ENCODE measurements at regions not wholly inside any gene's neighbourhood (a gene's known extent, or its start where the extent isn't known, plus 50 kb on each side); places are given as distances from the start of the nearest gene placed in this dataset.

DNA sequence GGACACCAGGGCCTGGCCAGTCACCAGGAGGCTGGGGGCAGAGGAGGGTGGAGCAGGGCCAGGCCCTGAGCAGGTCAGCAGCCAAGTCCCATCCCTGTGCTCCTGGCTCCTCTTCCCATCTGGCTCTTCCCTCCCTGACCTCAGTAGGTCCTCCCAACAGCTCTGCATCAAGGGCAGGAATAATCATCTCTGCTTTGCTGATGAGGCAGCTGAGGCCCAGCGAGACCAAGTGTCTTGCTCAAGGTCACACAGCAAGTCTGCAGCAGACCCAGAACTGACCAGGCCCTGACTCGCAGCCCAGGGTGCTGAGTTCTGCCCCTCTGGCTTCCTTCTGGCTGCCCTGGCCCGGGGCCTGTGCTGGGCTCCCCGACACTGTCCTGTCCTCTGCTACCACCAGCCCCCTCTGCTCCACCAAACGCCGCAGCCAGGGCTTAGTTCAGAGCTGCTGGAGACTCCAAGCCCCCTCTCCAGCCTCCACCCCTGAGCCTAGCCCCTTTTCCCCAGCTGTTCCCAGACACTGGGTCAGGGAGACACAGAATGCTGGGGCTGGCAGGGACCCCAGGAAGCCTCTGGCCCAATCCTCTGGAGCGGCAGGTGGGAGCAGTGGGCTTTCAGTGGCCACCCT is 224.9 kb downstream of the PTPRU start (continued):
- no peak for TF ChIP-seq RAD21 (IDR thresholded peaks at IDR 0.05; ENCODE audit: low read depth)
- no peak for TF ChIP-seq ZFX (IDR thresholded peaks at IDR 0.05)
- TF ChIP-seq EGR1 (IDR thresholded peaks at IDR 0.05; ENCODE audit: low read depth) = no peak
- TF ChIP-seq EZH2phosphoT487 (IDR thresholded peaks at IDR 0.05; ENCODE audit: borderline replicate concordance) = no peak
- TF ChIP-seq POLR2AphosphoS5 (IDR thresholded peaks at IDR 0.05; ENCODE audit: low read depth, low read length) = no peak
- TF ChIP-seq SIN3A (IDR thresholded peaks at IDR 0.05; ENCODE audit: low read depth) = no peak
- TF ChIP-seq, protein P1, sequence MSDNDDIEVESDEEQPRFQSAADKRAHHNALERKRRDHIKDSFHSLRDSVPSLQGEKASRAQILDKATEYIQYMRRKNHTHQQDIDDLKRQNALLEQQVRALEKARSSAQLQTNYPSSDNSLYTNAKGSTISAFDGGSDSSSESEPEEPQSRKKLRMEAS (IDR thresholded peaks at IDR 0.05) = no peak

DNA sequence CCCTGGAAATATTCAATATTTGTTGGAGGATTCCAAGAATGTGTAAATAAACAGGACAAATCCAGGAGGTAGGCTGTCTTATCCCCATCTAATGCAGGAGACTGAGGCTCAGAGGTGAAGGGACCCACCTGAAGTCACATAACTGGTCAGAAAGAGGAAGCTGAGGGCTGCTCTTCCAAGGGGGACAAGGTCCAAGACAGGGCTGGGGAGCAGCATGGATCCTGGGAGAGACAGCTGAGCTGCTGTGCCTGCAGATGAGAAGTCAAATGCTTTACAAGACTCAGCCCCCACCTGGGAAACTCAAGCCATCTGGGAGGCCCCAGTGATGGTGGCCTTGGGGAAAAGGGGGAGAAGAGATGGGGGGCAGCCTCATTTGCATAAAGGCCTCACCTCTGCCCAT is 224.4 kb downstream of the PTPRU start:
- peaks cover 0 to 6% of the 10 kb centered on the region in 2 experiments; a peak in 1 of 4 replicates for H3K9me3 ChIP-seq (ENCODE audit: control insufficient read depth in 1 of 2, insufficient read depth in 1 of 2, low read depth in 1 of 2, low read length in 2 of 2)
- ChIA-PET RAD21 (ENCODE audit: low non-redundant PET in 1 of 2, low total read pairs in 2 of 2, uncharacterized antibody in 2 of 2, unreplicated experiment in 2 of 2) (no interaction called here), CTCF (no interaction called here), POLR2A (interaction anchor here (1.2 kb wide), 1 partner anchor 420 kb away, joined by 4 read pairs; no protein-coding TSS in a partner anchor)
- H3K27ac ChIP-seq (ENCODE audit: low read depth, low read length) = no peak overlapping the region
- H3K4me3 ChIP-seq (replicated peaks in 1 of 2; ENCODE audit: low read depth in 1 of 2, low read length in 2 of 2) = no peak overlapping the region
- no peaks in the 10 kb centered on the region for H3K4me1 ChIP-seq (ENCODE audit: control insufficient read depth in 1 of 2, insufficient read depth in 2 of 2, low read length in 2 of 2)
- H3K9me2 ChIP-seq (ENCODE audit: insufficient read depth) = no peaks in the 10 kb centered on the region
- TF ChIP-seq SIN3A (IDR thresholded peaks at IDR 0.05; ENCODE audit: low read depth) (no peak), YY1 (IDR thresholded peaks at IDR 0.05; ENCODE audit: extremely low read depth, insufficient replicate concordance, low read depth, low read length) (no peak), CEBPB (IDR thresholded peaks at IDR 0.05; ENCODE audit: low read depth) (no peak), SRF (IDR thresholded peaks at IDR 0.05; ENCODE audit: low read depth) (no peak), ZNF274 (IDR thresholded peaks at IDR 0.05; ENCODE audit: low read depth, low read length) (no peak), JUND (IDR thresholded peaks at IDR 0.05) (no peak), CBX3 (IDR thresholded peaks at IDR 0.05; ENCODE audit: low read depth) (no peak), SP1 (IDR thresholded peaks at IDR 0.05; ENCODE audit: low read depth) (no peak), FOSL1 (IDR thresholded peaks at IDR 0.05; ENCODE audit: low read depth) (no peak), POLR2AphosphoS5 (IDR thresholded peaks at IDR 0.05; ENCODE audit: low read depth, low read length) (no peak), ZFX (IDR thresholded peaks at IDR 0.05) (no peak), EZH2 (IDR thresholded peaks at IDR 0.05) (no peak), POLR2A (IDR thresholded peaks at IDR 0.05; ENCODE audit: borderline replicate concordance, extremely low read depth, insufficient read depth, insufficient read length) (no peak), ELF1 (IDR thresholded peaks at IDR 0.05; ENCODE audit: borderline replicate concordance, low read depth) (no peak)
- TF ChIP-seq, protein P2, sequence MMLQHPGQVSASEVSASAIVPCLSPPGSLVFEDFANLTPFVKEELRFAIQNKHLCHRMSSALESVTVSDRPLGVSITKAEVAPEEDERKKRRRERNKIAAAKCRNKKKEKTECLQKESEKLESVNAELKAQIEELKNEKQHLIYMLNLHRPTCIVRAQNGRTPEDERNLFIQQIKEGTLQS (IDR thresholded peaks at IDR 0.05) = no peak
- TF ChIP-seq, protein P3, sequence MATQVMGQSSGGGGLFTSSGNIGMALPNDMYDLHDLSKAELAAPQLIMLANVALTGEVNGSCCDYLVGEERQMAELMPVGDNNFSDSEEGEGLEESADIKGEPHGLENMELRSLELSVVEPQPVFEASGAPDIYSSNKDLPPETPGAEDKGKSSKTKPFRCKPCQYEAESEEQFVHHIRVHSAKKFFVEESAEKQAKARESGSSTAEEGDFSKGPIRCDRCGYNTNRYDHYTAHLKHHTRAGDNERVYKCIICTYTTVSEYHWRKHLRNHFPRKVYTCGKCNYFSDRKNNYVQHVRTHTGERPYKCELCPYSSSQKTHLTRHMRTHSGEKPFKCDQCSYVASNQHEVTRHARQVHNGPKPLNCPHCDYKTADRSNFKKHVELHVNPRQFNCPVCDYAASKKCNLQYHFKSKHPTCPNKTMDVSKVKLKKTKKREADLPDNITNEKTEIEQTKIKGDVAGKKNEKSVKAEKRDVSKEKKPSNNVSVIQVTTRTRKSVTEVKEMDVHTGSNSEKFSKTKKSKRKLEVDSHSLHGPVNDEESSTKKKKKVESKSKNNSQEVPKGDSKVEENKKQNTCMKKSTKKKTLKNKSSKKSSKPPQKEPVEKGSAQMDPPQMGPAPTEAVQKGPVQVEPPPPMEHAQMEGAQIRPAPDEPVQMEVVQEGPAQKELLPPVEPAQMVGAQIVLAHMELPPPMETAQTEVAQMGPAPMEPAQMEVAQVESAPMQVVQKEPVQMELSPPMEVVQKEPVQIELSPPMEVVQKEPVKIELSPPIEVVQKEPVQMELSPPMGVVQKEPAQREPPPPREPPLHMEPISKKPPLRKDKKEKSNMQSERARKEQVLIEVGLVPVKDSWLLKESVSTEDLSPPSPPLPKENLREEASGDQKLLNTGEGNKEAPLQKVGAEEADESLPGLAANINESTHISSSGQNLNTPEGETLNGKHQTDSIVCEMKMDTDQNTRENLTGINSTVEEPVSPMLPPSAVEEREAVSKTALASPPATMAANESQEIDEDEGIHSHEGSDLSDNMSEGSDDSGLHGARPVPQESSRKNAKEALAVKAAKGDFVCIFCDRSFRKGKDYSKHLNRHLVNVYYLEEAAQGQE (IDR thresholded peaks at IDR 0.05; ENCODE audit: low read depth) = no peak
- TF ChIP-seq, protein P1 (IDR thresholded peaks at IDR 0.05) = no peak
- TF ChIP-seq, protein P4, sequence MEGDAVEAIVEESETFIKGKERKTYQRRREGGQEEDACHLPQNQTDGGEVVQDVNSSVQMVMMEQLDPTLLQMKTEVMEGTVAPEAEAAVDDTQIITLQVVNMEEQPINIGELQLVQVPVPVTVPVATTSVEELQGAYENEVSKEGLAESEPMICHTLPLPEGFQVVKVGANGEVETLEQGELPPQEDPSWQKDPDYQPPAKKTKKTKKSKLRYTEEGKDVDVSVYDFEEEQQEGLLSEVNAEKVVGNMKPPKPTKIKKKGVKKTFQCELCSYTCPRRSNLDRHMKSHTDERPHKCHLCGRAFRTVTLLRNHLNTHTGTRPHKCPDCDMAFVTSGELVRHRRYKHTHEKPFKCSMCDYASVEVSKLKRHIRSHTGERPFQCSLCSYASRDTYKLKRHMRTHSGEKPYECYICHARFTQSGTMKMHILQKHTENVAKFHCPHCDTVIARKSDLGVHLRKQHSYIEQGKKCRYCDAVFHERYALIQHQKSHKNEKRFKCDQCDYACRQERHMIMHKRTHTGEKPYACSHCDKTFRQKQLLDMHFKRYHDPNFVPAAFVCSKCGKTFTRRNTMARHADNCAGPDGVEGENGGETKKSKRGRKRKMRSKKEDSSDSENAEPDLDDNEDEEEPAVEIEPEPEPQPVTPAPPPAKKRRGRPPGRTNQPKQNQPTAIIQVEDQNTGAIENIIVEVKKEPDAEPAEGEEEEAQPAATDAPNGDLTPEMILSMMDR (IDR thresholded peaks at IDR 0.05 in 2 of 3, conservative IDR thresholded peaks at IDR 0.05 in 1 of 3; ENCODE audit: borderline replicate concordance in 1 of 3, insufficient read depth in 1 of 3, low read depth in 2 of 3, low read length in 2 of 3) = no peak
- H3K79me2 ChIP-seq (ENCODE audit: insufficient read depth, low read length) = no peaks in the 10 kb centered on the region
- H3K9ac ChIP-seq (ENCODE audit: low read length) = no peak overlapping the region
- intact Hi-C loops (cut with micrococcal nuclease) = no loop called here
- peaks cover 12% of the 10 kb centered on the region; the same call in 1 of the 2 replicates for H3K27me3 ChIP-seq (ENCODE audit: insufficient read depth, low read length)
- no peaks in the 10 kb centered on the region for H3K36me3 ChIP-seq (ENCODE audit: control insufficient read depth in 1 of 2, insufficient read depth in 2 of 2, low read length in 2 of 2)
- H3K4me2 ChIP-seq (ENCODE audit: low read length) = no peak overlapping the region
- DNase-seq (ENCODE audit: low read depth, low spot score) = no peak
- no TSS peak for BruUV-seq (replicated peaks)
- no peak for ATAC-seq
- H2AFZ ChIP-seq (ENCODE audit: low read depth, low read length, poor library complexity, severe bottlenecking) = no peak overlapping the region
- H4K20me1 ChIP-seq (ENCODE audit: insufficient read depth) = no peaks in the 10 kb centered on the region

All from HCT116 (cell line).